ENCODE measurements at regions not wholly inside any gene's neighbourhood (a gene's known extent, or its start where the extent isn't known, plus 50 kb on each side); places are given as distances from the start of the nearest gene placed in this dataset.

DNA sequence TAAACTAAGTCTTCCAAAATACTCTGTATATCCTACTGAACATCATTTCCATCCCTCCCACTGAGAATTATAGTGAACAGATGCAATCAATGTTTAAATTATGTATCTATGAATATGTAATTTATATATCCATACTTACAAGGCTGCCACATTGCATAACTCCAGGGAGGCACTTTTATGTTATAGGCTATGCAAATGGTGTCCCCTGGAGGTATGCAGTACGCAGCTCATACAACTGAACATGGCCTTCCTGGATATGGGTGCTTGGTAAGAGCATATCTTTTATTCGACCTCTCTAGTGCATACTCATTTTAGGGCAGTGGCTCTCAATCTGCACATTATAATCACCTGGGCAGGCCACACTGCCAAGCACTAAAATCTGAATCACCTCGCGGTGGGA lies 127.3 kb downstream of the BANF2 start:
- H3K36me3 ChIP-seq: no peaks in the 10 kb centered on the region
- intact Hi-C loops (cut with DNase I): no loop called here
- no peaks in the 10 kb centered on the region for H3K27me3 ChIP-seq
- no peak overlapping the region for H3K4me3 ChIP-seq
- no peak for TF ChIP-seq EP300 (IDR thresholded peaks at IDR 0.05)
- TF ChIP-seq POLR2A (IDR thresholded peaks at IDR 0.05): no peak
- TF ChIP-seq, protein P1, sequence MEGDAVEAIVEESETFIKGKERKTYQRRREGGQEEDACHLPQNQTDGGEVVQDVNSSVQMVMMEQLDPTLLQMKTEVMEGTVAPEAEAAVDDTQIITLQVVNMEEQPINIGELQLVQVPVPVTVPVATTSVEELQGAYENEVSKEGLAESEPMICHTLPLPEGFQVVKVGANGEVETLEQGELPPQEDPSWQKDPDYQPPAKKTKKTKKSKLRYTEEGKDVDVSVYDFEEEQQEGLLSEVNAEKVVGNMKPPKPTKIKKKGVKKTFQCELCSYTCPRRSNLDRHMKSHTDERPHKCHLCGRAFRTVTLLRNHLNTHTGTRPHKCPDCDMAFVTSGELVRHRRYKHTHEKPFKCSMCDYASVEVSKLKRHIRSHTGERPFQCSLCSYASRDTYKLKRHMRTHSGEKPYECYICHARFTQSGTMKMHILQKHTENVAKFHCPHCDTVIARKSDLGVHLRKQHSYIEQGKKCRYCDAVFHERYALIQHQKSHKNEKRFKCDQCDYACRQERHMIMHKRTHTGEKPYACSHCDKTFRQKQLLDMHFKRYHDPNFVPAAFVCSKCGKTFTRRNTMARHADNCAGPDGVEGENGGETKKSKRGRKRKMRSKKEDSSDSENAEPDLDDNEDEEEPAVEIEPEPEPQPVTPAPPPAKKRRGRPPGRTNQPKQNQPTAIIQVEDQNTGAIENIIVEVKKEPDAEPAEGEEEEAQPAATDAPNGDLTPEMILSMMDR (IDR thresholded peaks at IDR 0.05): no peak
- no peaks in the 10 kb centered on the region for H3K9me3 ChIP-seq
- H3K27ac ChIP-seq: no peak overlapping the region
- peaks cover 2% of the 10 kb centered on the region for H3K4me1 ChIP-seq (ENCODE audit: insufficient read depth)
- WGBS, 3 donors: 80 to 91% (median 91%) methylated on average over 4 of the region's 4 CpGs
- DNase-seq: no peak

DNA sequence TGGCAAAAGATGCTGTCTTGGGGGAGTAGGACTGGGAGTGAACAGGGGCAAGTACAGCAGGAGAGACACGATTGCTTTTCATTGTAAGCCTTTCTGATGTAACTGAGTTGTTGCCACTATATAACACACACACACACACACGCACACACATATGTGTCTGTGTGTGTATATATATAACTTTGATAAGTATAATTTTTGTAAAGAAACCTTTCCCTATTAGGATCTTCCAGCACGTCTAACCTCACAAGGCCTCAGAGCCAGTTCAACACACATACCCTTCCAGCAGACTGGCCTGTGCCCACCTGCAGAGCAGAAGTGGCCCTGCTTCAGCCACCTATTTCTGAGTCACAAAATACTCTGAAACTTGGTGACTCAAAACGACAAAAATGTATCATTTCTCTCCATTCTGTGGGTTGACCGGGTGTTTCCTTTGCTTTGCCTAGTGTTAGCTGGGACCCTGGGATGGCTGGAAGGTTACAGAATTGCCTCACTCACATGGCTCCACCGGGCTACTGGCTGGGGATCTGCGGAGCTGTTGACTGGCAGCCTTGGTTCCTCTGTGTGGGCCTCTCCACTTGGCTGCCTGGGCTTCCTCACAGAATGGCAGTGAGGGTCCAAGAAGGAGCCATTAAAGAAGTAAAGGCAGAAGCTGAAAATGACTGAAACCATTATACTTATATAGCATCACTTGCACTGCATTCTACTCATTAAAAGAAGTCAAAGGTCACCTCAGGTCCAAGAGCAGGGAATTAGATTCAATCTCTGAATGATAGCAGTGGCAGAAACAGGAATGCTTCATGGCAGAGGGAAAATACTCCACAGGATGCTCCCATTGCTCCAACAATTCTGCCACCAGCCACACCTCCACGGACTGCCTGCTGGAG lies 126.4 kb downstream of the BANF2 start:
- Histone ChIP-seq H3K4me1 (ENCODE audit: insufficient read depth) (peaks cover 3% of the 10 kb centered on the region), H3K9me3 (no peaks in the 10 kb centered on the region), H3K27ac (no peak overlapping the region), H3K36me3 (no peaks in the 10 kb centered on the region), H3K27me3 (no peaks in the 10 kb centered on the region), H3K4me3 (no peak overlapping the region)
- intact Hi-C loops (cut with DNase I): no loop called here
- 85 to 93% (median 90%) methylated on average over 8 of the region's 8 CpGs for WGBS, 3 donors
- no peak for DNase-seq
- TF ChIP-seq EP300 (IDR thresholded peaks at IDR 0.05): no peak
- no peak for TF ChIP-seq POLR2A (IDR thresholded peaks at IDR 0.05)
- TF ChIP-seq, protein P1 (IDR thresholded peaks at IDR 0.05): no peak

DNA sequence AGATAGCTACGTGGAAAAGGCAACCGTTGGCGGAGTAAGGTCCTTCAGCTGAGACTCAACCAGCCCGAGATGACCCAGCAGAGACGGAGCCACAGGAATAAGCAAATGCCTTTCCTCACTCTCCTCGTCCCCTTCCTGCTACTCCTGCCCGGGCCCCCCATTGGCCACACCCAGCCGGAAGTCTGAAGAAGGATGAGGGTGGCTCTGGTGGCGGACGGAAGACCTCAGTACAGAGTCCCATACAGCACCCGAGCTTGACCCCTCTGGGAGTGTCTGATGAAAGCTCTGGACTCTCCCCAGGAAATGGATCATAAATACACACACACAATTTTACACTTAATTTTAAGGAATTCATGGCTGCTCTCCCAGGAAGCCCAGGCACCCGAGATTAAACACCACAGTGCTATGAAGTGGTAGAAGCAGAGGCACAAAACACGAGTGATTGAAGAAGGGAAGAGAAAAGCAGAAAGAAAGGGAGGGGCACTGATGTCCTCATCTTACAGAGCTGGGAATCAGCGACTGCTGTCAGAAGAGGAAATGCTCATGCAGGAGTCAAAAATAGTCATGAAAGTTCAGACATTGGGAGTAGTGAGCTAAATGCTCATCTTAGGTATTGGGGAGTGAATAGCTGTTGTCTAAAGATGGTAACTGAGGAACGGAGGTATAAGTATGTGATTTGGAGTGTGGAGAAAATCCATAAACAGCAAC lies 125.6 kb downstream of the BANF2 start:
- no peaks in the 10 kb centered on the region for H3K27me3 ChIP-seq
- H3K36me3 ChIP-seq: no peaks in the 10 kb centered on the region
- no peaks in the 10 kb centered on the region for H3K9me3 ChIP-seq
- 52 to 62% (median 60%) methylated on average over 15 of the region's 15 CpGs for WGBS, 3 donors
- TF ChIP-seq POLR2A (IDR thresholded peaks at IDR 0.05) (no peak), EP300 (IDR thresholded peaks at IDR 0.05) (no peak)
- TF ChIP-seq, protein P1 (IDR thresholded peaks at IDR 0.05): no peak
- H3K27ac ChIP-seq: no peak overlapping the region
- H3K4me3 ChIP-seq: no peak overlapping the region
- H3K4me1 ChIP-seq (ENCODE audit: insufficient read depth): peaks cover 3% of the 10 kb centered on the region
- intact Hi-C loops (cut with DNase I): no loop called here
- no peak for DNase-seq

DNA sequence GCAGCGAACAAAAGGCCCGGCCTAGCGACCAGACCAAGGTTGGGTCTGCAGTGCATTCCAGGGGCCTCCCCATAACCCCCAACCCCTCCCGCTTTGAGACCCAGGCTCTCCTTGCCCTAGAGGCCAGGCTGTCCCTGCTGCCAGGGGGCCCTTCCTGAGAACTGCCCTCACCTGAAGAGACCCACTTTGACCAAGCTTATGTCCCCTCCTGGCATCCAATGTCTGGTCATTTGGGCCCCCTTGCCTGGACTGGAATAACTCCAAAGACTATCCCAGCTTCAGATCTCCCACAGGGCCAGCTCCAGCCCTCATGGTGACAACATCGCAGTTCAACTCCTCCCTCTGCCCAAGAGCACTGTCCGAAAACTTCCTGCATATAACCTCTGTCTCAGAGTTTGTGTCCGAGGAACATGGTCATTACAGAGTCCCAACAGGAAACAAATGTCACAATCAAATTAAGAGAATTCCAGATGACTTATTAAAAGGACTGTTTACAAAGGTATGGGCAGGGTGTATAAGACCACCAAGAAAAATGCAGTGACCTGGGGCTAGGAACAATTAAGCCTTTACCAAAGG lies 125.0 kb downstream of the BANF2 start:
- no peak overlapping the region for H3K27ac ChIP-seq
- H3K36me3 ChIP-seq: no peaks in the 10 kb centered on the region
- H3K27me3 ChIP-seq: no peaks in the 10 kb centered on the region
- DNase-seq: no peak
- intact Hi-C loops (cut with DNase I): no loop called here
- TF ChIP-seq, protein P1 (IDR thresholded peaks at IDR 0.05): no peak
- no peak for TF ChIP-seq POLR2A (IDR thresholded peaks at IDR 0.05)
- no peak for TF ChIP-seq EP300 (IDR thresholded peaks at IDR 0.05)
- no peaks in the 10 kb centered on the region for H3K9me3 ChIP-seq
- peaks cover 3% of the 10 kb centered on the region for H3K4me1 ChIP-seq (ENCODE audit: insufficient read depth)
- no peak overlapping the region for H3K4me3 ChIP-seq
- 91 to 93% (median 92%) methylated on average over 7 of the region's 7 CpGs for WGBS, 3 donors
